MM.1S (cell line): ENCODE measurements at regions not wholly inside any gene's neighbourhood (a gene's known extent, or its start where the extent isn't known, plus 50 kb on each side); places are given as distances from the start of the nearest gene placed in this dataset.

Experiments used
- DNase-seq: peaks from one replicate; pipeline ENCODE4 v3.0.0-alpha.2; 2015
- H2AFZ ChIP-seq: fragments of 300-600 bp; sonication (generic); 2 replicates; pipeline ENCODE4 v1.6.0; 2016; ENCODE audit warnings: antibody characterized with exemption, low read length
- H3F3A ChIP-seq: fragments of 300-600 bp; sonication (generic); 2 replicates; pipeline ENCODE4 v1.6.1; 2016; ENCODE audit warnings: mild to moderate bottlenecking, antibody characterized with exemption, low read length, moderate library complexity, mixed read lengths; ENCODE audit not compliant: insufficient read depth
- H3K27ac ChIP-seq: fragments of 300-600 bp; sonication (generic); 2 replicates; pipeline ENCODE4 v1.5.1; 2016; ENCODE audit warnings: mild to moderate bottlenecking, low read length
- H3K27me3 ChIP-seq: fragments of 300-600 bp; sonication (generic); replicated peaks from 2 replicates; pipeline ENCODE4 v1.6.0; 2016; ENCODE audit warnings: low read length; ENCODE audit not compliant: insufficient read depth
- H3K36me3 ChIP-seq: fragments of 300-600 bp; sonication (generic); replicated peaks from 2 replicates; pipeline ENCODE4 v1.6.1; 2016; ENCODE audit warnings: mild to moderate bottlenecking, low read length, mixed read lengths; ENCODE audit not compliant: insufficient read depth
- H3K4me1 ChIP-seq: fragments of 300-600 bp; sonication (generic); 2 replicates; pipeline ENCODE4 v1.6.1; 2016; ENCODE audit warnings: low read length, mixed read lengths
- H3K4me2 ChIP-seq: fragments of 300-600 bp; sonication (generic); 2 replicates; pipeline ENCODE4 v1.6.0; 2016; ENCODE audit warnings: low read depth, low read length
- H3K4me3 ChIP-seq: fragments of 300-600 bp; sonication (generic); 2 replicates; pipeline ENCODE4 v1.5.1; 2016; ENCODE audit warnings: low read length, mixed read lengths
- H3K79me2 ChIP-seq: fragments of 300-600 bp; sonication (generic); 2 replicates; pipeline ENCODE4 v1.6.1; 2016; ENCODE audit warnings: mixed run types, low read length, mixed read lengths
- H3K9ac ChIP-seq: fragments of 300-600 bp; sonication (generic); 2 replicates; pipeline ENCODE4 v1.6.1; 2016; ENCODE audit warnings: low read length, mixed read lengths
- H3K9me2 ChIP-seq: fragments of 300-600 bp; sonication (generic); replicated peaks from 2 replicates; pipeline ENCODE4 v1.6.1; 2016; ENCODE audit warnings: mild to moderate bottlenecking, low read length, mixed read lengths; ENCODE audit not compliant: insufficient read depth
- H3K9me3 ChIP-seq: fragments of 300-600 bp; sonication (generic); replicated peaks from 2 replicates; pipeline ENCODE4 v1.6.1; 2016; ENCODE audit warnings: mild to moderate bottlenecking, low read length, mixed read lengths; ENCODE audit not compliant: insufficient read depth
- H4K20me1 ChIP-seq: fragments of 300-600 bp; sonication (generic); 2 replicates; pipeline ENCODE4 v1.6.1; 2016; ENCODE audit warnings: mild to moderate bottlenecking, low read length, moderate library complexity, mixed read lengths; ENCODE audit not compliant: insufficient read depth
- CTCF ChIP-seq: fragments of 300-600 bp; sonication (generic); IDR thresholded peaks from 2 replicates; pipeline ENCODE4 v1.5.1; 2016; ENCODE audit warnings: antibody characterized with exemption, low read length, mixed read lengths
- EZH2 ChIP-seq: fragments of 300-600 bp; sonication (generic); optimal IDR thresholded peaks from 2 replicates; pipeline ENCODE3; 2017; ENCODE audit warnings: low read depth, mild to moderate bottlenecking, antibody characterized with exemption, low read length, mixed read lengths
- EZH2phosphoT487 ChIP-seq: fragments of 300-600 bp; sonication (generic); IDR thresholded peaks from 2 replicates; pipeline ENCODE4 v1.6.1; 2018; ENCODE audit warnings: antibody characterized with exemption, low read length

DNA sequence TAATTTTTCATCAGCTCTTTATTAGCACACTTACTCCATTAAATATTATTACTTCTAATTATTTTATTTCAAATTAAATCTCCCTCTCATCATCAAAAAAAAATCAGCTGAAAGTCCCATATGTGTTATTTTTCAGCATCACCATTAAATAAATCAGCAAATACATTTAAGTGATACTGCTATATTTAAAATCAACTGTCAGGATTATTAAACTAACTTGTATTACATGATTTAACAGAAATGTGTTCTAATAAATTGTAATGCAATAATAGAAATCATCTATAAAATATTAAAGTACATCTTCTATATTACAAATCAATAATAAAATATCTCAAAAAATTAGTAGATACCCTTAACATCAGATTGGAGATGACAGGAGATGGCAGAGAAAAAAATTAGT lies 538.6 kb upstream of the MIR17HG start:
- Histone ChIP-seq H3K9me3 (no peaks in the 10 kb centered on the region), H3K4me1 (no peaks in the 10 kb centered on the region), H3K4me2 (no peak overlapping the region), H3K9ac (no peak overlapping the region), H3K9me2 (no peaks in the 10 kb centered on the region), H3K27ac (no peak overlapping the region), H3K27me3 (no peaks in the 10 kb centered on the region), H2AFZ (no peak overlapping the region), H3K36me3 (no peaks in the 10 kb centered on the region), H3K4me3 (no peak overlapping the region), H3K79me2 (no peaks in the 10 kb centered on the region), H4K20me1 (no peaks in the 10 kb centered on the region), H3F3A (no peaks in the 10 kb centered on the region)
- TF ChIP-seq CTCF: no peak
- no peak for TF ChIP-seq EZH2phosphoT487
- TF ChIP-seq EZH2: no peak
- DNase-seq: no peak

DNA sequence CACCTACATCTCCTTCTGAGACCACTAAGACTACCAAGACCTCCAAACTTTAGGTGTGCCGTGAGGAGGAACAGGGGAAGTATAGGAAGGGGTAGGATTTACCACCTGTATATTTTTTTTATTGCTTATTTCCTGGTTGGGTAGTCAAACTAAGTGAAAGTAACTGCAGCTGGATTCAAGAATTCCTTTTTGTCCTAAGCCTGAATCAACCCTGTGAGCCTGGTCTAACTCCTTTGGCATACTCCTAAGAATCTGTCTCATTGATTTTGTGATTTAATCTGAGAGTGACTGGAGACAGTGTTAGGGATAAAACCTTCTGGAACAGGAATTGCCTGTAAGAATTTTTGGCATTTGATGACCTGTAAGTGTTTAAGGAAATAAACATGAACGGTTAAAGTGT lies 523.5 kb upstream of the MIR17HG start:
- H3K4me2 ChIP-seq: no peak overlapping the region
- H4K20me1 ChIP-seq: no peaks in the 10 kb centered on the region
- H3K27ac ChIP-seq: no peak overlapping the region
- H3K36me3 ChIP-seq: no peaks in the 10 kb centered on the region
- no peaks in the 10 kb centered on the region for H3K9me2 ChIP-seq
- no peak overlapping the region for H2AFZ ChIP-seq
- H3K9me3 ChIP-seq: no peaks in the 10 kb centered on the region
- H3K79me2 ChIP-seq: no peaks in the 10 kb centered on the region
- H3K4me3 ChIP-seq: no peak overlapping the region
- TF ChIP-seq EZH2phosphoT487 (no peak), EZH2 (no peak), CTCF (no peak)
- no peak for DNase-seq
- no peaks in the 10 kb centered on the region for H3F3A ChIP-seq
- H3K4me1 ChIP-seq: no peaks in the 10 kb centered on the region
- no peak overlapping the region for H3K9ac ChIP-seq
- H3K27me3 ChIP-seq: no peaks in the 10 kb centered on the region

GRCh38 chr13:90826688-90827087 lies 520.8 kb upstream of the MIR17HG start:
- Histone ChIP-seq H3K27me3 (no peaks in the 10 kb centered on the region), H3K79me2 (no peaks in the 10 kb centered on the region), H3K9ac (no peak overlapping the region), H3K9me3 (no peaks in the 10 kb centered on the region), H3K4me3 (no peak overlapping the region), H3K9me2 (no peaks in the 10 kb centered on the region), H4K20me1 (no peaks in the 10 kb centered on the region), H3K4me1 (no peaks in the 10 kb centered on the region), H2AFZ (no peak overlapping the region), H3K4me2 (no peak overlapping the region), H3K36me3 (no peaks in the 10 kb centered on the region), H3K27ac (no peak overlapping the region), H3F3A (no peaks in the 10 kb centered on the region)
- TF ChIP-seq CTCF: no peak
- TF ChIP-seq EZH2phosphoT487: no peak
- no peak for TF ChIP-seq EZH2
- no peak for DNase-seq

DNA sequence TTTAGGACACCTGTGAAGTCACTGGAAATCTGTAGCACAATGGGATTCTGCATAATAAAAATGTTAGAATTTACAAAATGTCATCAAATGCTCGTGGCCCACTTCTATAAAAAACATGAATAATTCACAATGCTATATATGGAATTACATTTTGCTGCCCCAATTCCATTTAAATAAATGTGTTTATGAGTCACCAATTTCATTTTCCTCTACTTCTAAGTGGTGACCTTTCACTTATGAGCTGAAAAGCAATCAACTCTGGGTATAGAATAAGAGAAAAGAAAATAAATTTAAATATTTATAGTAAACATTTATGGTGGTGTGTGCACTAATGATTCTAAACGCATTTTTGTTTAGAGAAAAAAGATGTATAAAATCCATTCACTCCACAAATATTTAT lies 516.7 kb upstream of the MIR17HG start:
- Histone ChIP-seq H3K79me2 (no peaks in the 10 kb centered on the region), H3K9me2 (no peaks in the 10 kb centered on the region), H3K4me3 (no peak overlapping the region), H3K36me3 (no peaks in the 10 kb centered on the region), H3F3A (no peaks in the 10 kb centered on the region), H3K4me1 (no peaks in the 10 kb centered on the region), H3K27me3 (no peaks in the 10 kb centered on the region), H3K9me3 (no peaks in the 10 kb centered on the region), H2AFZ (no peak overlapping the region), H3K4me2 (no peak overlapping the region), H3K9ac (no peak overlapping the region), H4K20me1 (no peaks in the 10 kb centered on the region), H3K27ac (no peak overlapping the region)
- no peak for DNase-seq
- TF ChIP-seq EZH2 (no peak), EZH2phosphoT487 (no peak), CTCF (no peak)
